GM19395 (cell line): ENCODE measurements at regions not wholly inside any gene's neighbourhood (a gene's known extent, or its start where the extent isn't known, plus 50 kb on each side); places are given as distances from the start of the nearest gene placed in this dataset.
"Not testable (repeated sequence)": the region's sequence is repeated elsewhere in the genome, so short reads cannot be mapped to it uniquely, and the experiment has no call there.

ENCODE experiments used
- ATAC-seq: cut with Tn5 transposase; IDR thresholded peaks from one replicate; pipeline ENCODE4 v1.9.1; 2021; ENCODE audit warnings: mild to moderate bottlenecking, moderate library complexity; ENCODE audit not compliant: unreplicated experiment

DNA sequence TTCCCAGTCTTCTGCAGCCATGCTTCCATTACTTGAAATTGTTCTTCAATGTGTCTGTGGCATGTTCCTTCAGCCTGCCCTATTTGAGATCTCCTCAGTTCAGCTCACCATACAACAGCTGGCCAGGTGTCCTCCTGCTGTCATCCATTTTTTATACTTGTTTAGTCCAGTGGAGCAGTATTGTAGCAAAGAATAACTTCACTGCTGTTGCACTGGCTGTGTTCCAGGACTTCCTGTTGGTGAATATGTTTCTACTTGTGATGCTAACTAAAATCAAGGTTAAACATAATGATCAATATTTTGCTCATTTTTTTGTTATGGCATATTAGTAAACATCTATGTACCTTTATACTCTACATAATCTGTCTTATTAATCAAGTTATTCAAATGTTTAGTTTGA, 1394.1 kb downstream of the PCDH9 start:
- ATAC-seq: no peak

DNA sequence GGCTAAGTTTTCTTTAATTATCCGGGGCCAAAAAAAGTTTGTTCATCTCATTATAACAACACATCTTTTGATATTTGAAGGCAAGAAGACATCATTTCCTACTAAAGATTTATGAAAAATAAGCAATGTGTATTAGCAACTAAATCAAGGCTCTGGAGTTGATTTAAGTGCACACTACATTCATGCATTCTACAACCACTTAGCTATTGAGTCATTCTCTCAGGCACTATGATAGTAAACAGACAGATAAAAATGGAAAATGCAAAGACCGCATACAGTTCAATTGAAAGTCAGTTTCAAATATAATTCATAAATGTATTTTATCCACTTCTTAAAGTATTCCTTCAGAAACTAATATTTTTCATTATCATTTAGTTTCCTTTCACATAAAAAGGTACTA, 1395.2 kb downstream of the PCDH9 start:
- no peak for ATAC-seq

DNA sequence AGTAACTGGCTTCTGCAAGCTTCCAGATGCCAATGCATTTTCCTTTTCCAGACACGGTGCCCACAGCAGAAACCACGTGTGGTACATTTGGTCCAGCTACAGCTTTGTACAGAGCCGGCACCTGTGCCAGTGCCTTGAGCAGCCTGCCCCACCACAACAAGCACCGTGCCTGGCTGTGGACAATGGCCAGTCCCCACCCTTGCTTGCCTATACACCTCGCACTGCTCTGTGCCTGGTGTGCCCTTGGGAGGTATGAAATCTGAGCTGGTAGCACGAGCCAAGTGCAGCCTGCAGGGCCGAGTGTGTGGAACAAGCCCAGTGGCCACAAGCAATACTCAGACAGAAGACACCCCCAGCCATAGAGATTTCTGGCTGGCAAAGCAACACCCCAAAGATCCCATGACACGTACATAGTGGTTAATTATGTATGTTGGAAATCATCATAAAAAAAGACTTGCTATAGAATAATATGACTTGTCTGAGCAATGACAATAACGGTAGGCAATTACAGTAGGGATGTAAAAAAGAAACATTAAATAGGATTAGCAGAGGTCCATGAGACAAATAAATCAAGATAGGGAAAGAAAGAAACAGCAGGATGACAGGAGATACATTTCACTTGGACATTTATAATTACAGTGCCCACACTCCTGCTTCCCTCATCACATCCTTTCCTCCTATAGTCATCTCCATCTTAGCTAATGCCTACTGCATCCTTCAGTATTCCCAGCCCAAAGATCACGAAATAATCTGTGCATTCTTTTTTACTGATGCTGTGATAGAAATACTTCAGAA, 1399.5 kb downstream of the PCDH9 start:
- ATAC-seq: no peak

DNA sequence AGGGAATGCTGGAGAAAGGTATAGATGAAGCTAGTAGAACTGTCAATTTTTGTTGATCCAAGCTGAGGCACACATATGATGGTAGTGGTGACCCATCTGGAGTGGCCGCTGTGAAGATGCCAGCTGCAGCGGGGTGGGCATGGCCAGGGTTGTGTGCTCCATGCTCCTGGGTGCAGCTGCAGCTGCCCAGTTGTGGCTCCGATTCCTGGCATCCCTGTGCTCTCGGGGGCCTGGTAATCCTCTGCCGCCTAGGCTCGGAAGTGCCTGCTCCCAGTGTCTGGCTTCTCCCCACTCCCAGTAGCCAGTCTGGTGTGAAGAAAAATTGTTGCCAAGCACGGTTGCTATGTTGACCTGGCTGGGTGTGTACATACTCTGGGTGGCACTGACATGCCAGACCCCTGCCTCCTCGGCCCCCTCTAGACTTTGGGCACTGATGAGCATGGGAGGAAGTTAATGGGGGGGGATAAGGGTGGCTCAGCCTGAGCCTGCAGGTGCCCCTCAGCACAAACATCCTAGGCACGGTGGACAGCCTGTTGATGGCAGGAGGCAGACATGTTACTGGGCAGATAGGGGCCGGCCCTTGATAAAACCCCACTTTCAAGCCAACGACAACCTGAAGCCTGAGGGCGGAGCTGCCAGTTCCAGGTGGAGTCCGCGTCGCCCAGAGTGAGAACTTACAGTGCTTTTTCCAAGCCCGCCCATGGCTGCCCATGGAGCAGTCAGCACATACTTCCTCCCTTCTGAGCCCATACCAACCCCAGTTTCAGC, 1400.7 kb downstream of the PCDH9 start:
- ATAC-seq: no peak

DNA sequence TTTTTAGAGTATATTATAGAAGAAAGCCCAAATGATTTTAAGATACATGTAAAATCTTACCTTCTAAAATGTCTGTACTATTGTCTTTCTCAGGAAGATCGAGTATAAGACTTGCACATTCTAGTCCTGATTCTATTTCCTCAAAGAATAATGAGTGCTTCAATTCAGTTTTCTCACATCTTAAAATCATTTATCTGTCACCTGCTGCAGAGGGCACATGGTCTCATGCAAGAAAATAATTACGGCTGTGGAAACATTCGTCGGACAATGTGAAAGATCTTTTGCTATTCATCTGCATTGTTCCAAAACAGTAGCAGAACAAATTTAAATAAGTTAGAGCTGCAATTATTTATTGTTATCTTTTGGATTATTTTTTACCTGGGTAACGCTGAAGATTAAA, 1403.5 kb downstream of the PCDH9 start:
- no peak for ATAC-seq

DNA sequence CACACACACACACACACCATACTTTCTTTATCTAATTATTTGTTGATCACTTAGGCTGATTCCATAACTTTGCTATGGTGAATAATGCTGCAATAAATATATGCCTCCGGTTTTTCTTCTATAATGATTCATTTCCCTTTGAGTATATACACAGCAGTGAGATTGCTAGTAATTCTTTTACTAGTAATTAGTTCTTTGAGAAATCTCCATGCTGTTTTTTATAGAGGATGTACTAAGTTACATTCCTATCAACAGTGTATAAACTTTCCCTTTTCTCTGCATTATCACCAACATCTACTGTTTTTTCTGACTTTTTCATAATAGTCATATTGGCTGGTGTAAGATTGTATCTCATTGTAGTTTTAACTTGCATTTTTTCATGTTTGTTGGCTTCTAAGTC, 1405.1 kb downstream of the PCDH9 start:
- no peak for ATAC-seq

DNA sequence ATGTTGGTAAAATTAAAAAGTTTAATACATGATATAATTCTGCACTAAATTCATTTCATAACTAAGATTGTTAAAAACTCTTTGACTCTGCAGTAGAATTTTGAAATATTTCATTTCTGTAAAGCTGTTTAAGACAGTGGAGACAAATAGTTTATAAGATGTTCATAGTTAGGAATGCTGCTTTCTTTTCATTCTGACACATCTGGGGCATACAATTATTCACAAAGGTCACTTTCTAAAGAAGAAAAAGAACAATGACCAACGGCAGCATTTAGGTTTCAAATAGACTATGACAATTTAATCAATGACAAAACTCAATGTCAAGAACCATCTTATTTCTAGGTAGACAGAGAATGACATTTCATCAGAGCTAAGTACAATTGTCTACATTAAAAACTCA, 1422.1 kb downstream of the PCDH9 start:
- no peak for ATAC-seq

DNA sequence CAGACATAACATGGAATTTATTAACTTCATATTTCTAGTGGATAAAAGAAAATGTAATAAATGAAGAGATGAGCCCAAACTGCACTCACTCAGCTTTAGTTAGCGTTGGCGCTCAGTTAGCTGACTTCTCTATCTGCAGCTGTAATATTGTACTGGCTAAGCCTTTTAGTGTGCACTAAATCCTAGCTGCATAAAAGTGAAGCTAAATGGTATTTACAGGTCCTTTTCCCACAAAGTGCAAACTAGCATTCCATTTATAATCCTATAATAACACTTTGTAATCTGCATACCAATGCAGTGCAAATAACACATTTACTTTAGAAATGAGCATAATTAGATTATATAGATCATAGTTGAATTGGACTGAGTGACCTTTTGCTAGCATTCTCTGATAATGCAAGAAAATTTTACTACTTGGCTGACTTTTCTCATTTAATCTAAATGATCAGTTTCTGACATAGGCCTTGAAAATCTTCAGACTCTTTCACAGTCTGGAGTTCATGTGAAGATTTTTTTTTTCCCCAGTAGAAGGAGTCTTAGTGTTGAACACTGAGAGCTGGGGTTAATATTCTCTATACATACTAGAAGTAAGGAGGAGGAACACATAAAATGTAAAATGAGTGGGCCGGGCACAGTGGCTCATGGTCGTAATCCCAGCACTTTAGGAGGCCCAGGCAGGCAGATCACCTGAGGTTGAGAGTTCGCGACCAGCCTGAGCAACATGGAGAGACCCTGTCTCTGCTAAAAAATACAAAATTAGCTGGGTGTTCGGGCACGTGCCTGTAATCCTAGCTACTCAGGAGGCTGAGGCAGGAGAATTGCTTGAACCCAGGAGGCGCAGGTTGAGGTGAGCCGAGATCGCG, 1426.4 kb downstream of the PCDH9 start:
- ATAC-seq: no peak

DNA sequence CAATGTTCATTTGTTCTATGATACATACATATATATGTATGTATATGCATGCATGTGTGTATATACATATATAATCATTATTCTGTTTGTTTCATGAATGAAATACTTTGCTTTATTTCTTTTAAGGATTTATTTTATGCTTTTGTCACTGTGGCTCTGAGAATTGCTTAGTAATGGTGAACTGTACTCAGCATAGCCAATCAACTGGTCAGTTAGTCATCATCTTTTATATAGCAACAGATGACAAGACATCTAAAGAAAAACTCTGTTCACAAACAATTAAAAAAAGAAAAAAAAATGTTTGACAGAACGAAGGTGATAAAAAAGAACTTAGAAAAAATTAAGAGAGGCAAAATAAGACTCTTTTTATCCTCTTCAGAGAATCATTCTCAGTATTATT, 1440.3 kb downstream of the PCDH9 start:
- ATAC-seq: no peak

DNA sequence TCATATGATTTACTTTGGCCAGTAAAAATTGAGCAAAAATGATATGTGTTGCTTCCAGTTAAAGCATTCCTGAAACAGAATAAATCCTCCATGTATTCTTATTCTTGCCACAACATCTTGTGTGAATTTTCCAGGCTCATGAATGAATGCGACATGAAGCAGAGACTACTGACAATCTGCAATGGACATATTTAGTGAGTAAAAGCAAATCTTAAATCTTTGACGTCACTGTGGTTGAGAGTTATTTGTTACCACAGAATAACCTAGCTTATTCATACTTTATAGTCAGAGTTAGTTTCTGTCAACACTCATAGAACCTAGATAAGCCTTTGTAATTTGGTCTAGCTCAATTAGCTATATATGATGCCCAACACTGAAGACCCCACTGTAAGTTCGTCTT, 1443.1 kb downstream of the PCDH9 start:
- no peak for ATAC-seq

DNA sequence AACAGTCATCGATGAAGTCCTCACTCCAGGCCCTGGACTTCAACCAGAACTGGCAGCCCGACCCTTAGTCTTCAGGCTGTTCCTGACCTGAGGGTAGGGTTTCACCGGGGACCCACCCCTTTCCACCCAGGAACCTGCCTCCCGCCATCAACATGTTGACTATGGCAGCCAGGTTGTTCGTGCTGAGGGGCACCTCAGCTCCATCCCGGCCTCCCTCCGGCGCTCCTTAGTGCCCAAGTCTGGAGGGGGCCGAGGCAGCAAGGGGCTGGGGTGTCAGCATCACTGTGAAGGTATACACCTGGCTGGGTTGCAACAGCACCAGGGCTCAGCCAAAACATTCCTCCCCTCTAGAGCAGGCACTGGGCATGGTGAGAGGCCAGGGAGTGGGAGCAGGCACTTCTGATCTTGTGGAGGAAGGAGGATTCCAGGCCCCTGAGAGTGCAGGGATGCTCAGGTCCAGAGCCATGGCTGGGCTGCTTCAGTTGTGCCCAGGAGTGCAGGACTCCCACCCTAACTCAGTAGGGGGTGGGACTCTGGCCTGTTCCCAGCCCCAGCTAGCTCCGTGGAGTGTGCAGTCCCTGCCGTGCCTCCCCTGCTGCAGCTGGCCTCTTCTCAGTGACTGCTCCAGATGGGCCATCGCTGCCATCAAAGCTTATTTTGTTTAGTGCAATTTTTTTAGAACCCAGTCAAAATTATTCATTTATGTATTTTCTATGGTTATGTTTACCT, 1445.9 kb downstream of the PCDH9 start:
- ATAC-seq: no peak

DNA sequence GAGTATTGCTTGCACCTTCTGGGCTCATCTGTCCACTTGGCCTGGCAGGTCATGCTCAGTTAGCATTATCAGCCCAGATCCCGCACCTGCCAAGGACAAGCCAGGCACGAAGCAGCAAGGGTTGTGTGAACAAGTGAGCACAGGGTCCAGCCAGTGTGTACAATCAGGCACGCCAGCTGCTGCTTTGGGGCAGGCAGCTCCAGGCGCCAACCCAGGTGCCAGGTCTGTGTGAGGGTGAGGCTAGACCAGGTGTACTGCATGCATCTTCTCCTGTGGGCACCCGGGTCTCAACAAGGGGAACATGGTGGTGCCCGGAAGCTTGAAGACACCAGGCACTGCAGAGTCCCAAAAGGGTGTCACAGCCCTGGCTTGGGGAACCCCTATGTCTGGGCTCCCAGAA, 1446.8 kb downstream of the PCDH9 start:
- no peak for ATAC-seq

DNA sequence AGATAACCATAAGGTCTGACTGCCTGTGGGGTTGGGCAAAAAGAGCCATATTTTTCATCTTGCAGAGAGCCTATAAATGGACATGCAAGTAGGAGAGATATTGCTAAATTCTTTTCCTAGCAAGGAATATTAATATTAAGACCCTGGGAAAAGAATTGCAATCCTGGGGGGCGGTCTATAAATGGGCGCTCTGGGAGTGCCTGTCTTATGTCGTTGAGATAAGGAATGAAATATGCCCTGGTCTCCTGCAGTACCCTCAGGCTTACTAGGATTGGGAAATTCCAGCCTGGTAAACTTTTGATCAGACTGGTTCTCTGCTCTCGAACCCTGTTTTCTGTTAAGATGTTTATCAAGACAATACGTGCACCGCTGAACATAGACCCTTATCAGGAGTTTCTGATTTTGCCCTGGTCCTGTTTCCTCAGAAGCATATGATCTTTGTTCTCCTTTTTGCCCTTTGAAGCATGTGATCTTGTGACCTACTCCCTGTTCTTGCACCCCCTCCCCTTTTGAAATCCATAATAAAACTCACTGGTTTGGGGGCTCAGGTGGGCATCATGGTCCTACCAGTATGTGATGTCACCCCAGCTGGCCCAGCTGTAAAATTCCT, 1458.3 kb downstream of the PCDH9 start:
- not testable (repeated sequence) for ATAC-seq

DNA sequence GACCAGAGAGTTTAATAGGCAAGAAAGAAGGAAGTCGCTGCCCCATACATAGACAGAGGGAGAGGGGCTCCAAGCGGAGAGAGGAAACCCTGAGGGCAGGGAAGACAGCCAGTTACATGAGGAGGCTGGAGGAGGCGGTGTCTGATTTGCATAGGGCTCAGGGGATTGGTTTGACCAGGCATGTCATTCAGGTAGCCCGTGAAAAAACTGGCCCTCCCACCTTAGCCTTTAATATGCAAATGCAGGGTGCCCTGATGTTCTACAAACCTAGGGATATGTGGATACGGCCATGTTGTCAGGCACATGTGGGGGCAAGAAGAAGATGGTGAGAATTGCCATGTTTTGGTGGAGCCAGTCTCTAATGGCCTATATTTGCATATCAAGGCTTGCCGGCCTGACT, 1461.6 kb downstream of the PCDH9 start:
- ATAC-seq: no peak

DNA sequence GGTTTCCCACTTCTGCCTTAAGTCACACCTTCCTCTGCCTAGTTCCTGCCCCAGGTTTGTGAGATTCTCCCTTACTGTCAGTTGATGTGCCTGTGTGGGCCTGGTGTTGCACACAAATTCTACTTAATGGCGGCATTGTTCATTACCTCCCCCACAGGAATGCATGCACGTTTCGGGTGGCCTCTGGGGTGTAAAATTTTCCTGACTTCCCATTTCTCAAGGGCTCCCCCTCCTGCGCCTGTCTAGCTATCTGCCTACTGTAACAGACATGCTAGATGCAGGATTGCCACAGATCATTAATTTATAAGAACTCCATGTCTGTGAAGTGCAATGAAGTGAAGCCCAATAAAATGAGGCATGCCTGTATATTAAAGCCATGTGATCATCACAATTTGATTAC, 1466.3 kb downstream of the PCDH9 start:
- ATAC-seq: no peak

DNA sequence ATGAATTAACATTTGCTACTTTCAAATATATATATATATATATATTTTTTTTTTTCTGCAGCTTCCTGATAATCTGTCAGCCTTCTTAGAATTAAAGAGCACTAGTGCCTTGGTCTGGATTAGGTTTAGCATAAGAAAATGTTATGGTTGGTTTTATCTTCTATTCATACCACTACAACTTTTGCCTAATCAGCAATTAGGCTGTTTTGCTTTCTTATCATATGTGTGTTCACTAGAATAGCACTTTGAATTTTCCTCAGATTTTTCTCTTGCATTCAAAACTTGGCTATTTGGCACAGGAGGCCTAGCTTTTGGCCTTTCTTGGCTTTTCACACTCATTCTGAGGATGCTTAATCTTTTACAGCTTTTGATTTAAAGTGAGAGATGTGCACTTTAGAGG, 1468.1 kb downstream of the PCDH9 start:
- ATAC-seq: no peak

DNA sequence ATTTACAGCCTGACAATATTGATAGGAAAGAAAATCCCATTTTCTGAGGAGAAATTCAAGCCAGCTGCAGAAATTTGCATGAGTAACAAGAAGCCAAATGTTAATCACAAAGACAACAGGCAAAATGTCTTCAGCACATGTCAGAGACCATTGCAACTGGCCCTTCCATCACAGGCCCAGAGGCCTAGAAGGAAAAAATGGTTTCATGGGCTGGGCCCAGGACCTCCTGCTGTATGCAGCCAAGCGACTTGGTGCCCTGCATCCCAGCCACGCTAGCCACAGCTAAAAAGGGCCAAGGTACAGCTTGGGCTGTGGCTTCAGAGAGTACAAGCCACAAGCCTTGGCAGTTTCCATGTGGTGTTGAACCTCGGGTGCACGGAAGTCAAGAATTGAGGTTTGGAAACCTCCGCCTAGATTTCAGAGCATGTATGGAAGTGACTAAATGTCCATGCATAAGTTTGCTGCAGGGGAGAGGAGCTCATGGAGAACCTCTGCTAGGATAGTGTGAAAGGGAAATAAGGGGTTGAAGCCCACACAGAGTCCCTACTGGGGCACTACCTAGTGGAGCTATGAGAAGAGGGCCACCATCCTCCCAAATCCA, 1474.0 kb downstream of the PCDH9 start:
- no peak for ATAC-seq

DNA sequence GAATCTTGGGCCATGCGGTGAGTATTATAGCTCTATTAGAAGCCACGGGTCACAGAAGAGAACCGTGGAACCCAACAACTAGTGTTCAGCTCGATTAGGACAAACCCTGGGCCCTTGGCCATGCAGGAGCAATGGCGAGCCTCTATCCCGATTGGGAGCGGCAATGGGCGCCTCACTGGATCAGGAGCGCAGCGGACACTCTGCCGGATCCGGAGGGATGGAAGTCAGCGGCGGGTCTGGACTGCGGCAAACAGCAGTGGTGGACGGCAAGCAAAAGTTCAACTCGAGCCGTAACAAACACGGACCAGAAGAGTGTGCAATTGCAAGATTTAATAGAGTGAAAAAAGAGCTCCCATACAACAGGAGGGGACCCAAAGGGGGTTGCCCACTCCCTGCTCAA, 1481.9 kb downstream of the PCDH9 start:
- no peak for ATAC-seq

DNA sequence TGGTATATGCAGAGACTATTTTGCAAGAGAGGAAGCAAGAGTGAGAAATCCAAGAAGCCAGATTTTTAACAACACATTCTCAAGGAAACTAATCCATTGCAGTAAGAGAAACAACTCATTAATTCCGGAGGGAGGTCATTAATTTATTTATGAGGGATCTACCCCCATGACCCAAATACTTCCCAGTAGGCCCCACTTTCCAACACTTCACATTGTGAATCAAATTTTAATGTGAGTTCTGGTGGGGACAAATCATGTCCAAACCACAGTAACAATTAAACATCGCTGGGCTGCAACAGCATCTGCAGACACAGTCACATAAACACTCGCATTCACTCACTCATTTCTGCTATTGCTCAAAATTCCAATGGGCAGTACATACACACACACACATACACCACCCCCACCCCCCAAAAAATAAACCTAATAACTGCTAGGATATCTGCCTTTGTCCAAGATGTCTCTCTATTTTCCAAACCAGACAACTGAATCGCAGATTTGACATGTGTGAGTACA, 1483.7 kb downstream of the PCDH9 start:
- ATAC-seq: no peak

DNA sequence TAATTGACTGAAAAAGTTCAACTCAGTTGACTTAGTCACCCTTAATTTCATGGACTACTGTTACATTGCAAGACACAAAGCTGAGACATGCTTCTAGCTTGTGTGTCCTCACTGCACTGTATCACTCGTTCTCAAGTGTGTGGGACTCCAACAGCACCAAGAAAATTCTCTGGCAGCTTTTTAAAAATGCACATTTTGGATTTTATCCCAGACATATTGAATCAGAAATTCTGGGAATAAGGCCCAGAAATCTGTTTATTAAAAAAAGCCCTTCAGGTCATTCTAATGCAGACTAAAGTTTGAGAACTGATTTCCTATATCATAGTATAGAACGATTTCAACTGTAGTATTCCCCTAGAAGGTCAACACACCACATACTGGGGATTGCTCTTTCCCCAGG, 1485.3 kb downstream of the PCDH9 start:
- no peak for ATAC-seq
